ENCODE measurements at regions not wholly inside any gene's neighbourhood (a gene's known extent, or its start where the extent isn't known, plus 50 kb on each side); places are given as distances from the start of the nearest gene placed in this dataset.

- H3K4me3 Mint-ChIP-seq, result no peak overlapping the region
- peaks cover 7% of the 10 kb centered on the region for H3K27me3 Mint-ChIP-seq
Measured at GRCh38 chr20:19078448-19079373, 133.7 kb upstream of the SLC24A3 start.

GRCh38 chr20:19079536-19080299 is 132.7 kb upstream of the SLC24A3 start:
- ATAC-seq (replicated peaks), result no peak
- no peaks in the 10 kb centered on the region for H3K36me3 Mint-ChIP-seq (ENCODE audit: low read depth)
- H3K4me3 Mint-ChIP-seq, result no peak overlapping the region
- H3K9me3 Mint-ChIP-seq, result no peaks in the 10 kb centered on the region
- no peaks in the 10 kb centered on the region for H3K4me1 Mint-ChIP-seq
- H3K27ac Mint-ChIP-seq, result no peak overlapping the region
- peaks cover 7% of the 10 kb centered on the region for H3K27me3 Mint-ChIP-seq

More at GRCh38 chr20:19078448-19079373, 133.7 kb upstream of the SLC24A3 start:
- no peaks in the 10 kb centered on the region for H3K9me3 Mint-ChIP-seq
- no peak for ATAC-seq (replicated peaks)
- H3K36me3 Mint-ChIP-seq (ENCODE audit: low read depth), result no peaks in the 10 kb centered on the region
- H3K4me1 Mint-ChIP-seq, result no peaks in the 10 kb centered on the region
- H3K27ac Mint-ChIP-seq, result no peak overlapping the region

DNA sequence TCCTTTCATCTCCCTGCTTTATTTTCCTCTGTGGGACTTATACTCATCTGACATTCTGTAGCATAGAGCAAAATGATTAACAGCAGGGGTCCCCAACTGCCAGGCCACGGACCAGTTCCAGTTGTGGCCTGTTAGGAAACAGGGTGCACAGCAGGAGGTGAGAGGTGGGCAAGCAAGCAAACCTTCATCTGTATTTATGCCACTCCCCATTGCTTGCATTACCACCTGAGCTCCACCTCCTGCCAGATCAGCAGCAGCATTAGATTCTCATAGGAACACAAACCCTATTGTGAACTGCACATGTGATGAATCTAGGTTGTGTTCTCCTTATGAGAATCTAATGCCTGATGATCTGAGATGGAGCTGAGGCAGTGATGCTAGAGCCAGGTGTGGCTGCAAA is 130.5 kb upstream of the SLC24A3 start:
- H3K4me3 Mint-ChIP-seq, result no peak overlapping the region

DNA sequence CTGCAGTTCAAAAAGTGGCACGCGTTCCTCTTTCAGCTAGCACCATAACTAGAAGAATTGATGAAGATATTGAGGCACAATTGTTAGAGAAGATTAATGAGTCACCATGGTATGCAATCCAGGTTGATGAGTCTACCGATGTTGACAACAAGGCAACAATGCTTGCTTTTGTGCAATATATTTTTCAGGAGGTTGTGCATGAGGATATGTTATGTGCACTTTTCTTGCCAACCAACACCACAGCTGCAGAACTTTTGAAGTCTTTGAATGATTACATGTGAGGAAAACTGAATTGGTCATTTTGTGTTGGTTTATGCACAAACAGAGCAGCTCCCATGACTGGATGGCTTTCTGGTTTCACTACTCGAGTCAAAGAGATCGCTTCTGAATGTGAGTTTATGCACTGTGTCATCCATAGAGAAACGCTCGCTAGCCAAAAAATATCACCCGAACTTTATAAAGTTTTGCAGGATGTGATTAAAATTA is 129.3 kb upstream of the SLC24A3 start:
- Mint-ChIP-seq H3K27me3 (peaks cover 4% of the 10 kb centered on the region), H3K4me3 (no peak overlapping the region), H3K4me1 (no peaks in the 10 kb centered on the region), H3K9me3 (no peaks in the 10 kb centered on the region), H3K27ac (no peak overlapping the region), H3K36me3 (ENCODE audit: low read depth) (no peaks in the 10 kb centered on the region)
- ATAC-seq (replicated peaks), result no peak

More for the DNA sequence above, 130.5 kb upstream of the SLC24A3 start:
- Mint-ChIP-seq H3K4me1 (no peaks in the 10 kb centered on the region), H3K27me3 (peaks cover 7% of the 10 kb centered on the region), H3K27ac (no peak overlapping the region), H3K36me3 (ENCODE audit: low read depth) (no peaks in the 10 kb centered on the region), H3K9me3 (no peaks in the 10 kb centered on the region)
- no peak for ATAC-seq (replicated peaks)

- H3K4me1 Mint-ChIP-seq, result no peaks in the 10 kb centered on the region
Measured at GRCh38 chr20:19090332-19090731, 122.1 kb upstream of the SLC24A3 start.

GRCh38 chr20:19094959-19095541 is 117.4 kb upstream of the SLC24A3 start:
- H3K36me3 Mint-ChIP-seq (ENCODE audit: low read depth), result no peaks in the 10 kb centered on the region
- no peak overlapping the region for H3K27ac Mint-ChIP-seq
- no peak overlapping the region for H3K4me3 Mint-ChIP-seq
- H3K27me3 Mint-ChIP-seq, result peaks cover 3% of the 10 kb centered on the region
- H3K9me3 Mint-ChIP-seq, result peaks cover 4% of the 10 kb centered on the region
- ATAC-seq (replicated peaks), result no peak
- H3K4me1 Mint-ChIP-seq, result no peaks in the 10 kb centered on the region

More at GRCh38 chr20:19090332-19090731, 122.1 kb upstream of the SLC24A3 start:
- Mint-ChIP-seq H3K9me3 (peaks cover 4% of the 10 kb centered on the region), H3K4me3 (no peak overlapping the region), H3K27me3 (no peaks in the 10 kb centered on the region), H3K36me3 (ENCODE audit: low read depth) (no peaks in the 10 kb centered on the region), H3K27ac (no peak overlapping the region)
- ATAC-seq (replicated peaks), result no peak

GRCh38 chr20:19095762-19096161 is 116.7 kb upstream of the SLC24A3 start:
- H3K27ac Mint-ChIP-seq, result no peak overlapping the region
- no peak overlapping the region for H3K4me3 Mint-ChIP-seq
- H3K4me1 Mint-ChIP-seq, result no peaks in the 10 kb centered on the region
- no peak for ATAC-seq (replicated peaks)
- peaks cover 4% of the 10 kb centered on the region for H3K9me3 Mint-ChIP-seq
- peaks cover 3% of the 10 kb centered on the region for H3K27me3 Mint-ChIP-seq
- no peaks in the 10 kb centered on the region for H3K36me3 Mint-ChIP-seq (ENCODE audit: low read depth)

GRCh38 chr20:19096843-19097242 is 115.6 kb upstream of the SLC24A3 start:
- no peak for ATAC-seq (replicated peaks)
- no peaks in the 10 kb centered on the region for H3K4me1 Mint-ChIP-seq
- no peaks in the 10 kb centered on the region for H3K36me3 Mint-ChIP-seq (ENCODE audit: low read depth)
- no peak overlapping the region for H3K27ac Mint-ChIP-seq
- peaks cover 4% of the 10 kb centered on the region for H3K9me3 Mint-ChIP-seq
- H3K27me3 Mint-ChIP-seq, result peaks cover 3% of the 10 kb centered on the region
- H3K4me3 Mint-ChIP-seq, result no peak overlapping the region

DNA sequence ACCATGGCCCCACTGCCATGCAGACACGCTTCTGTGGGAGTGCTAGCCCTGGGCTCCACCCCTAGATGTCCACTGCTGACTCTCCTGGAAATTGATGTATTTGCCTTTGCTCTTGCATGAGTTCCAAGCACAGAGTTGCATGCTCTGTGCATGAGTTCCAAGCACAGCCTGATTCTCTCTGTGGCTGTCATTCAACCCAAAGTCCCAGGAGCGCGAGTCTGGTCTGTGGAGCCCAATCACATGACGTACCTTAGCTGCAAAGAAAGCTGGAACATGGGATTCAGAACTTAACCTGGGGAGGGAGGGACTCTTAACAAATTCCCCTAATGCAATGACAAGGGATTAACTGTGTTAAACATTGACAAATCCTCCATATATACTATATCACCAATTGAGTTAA is 114.3 kb upstream of the SLC24A3 start:
- Mint-ChIP-seq H3K27ac (no peak overlapping the region), H3K9me3 (no peaks in the 10 kb centered on the region), H3K4me1 (no peaks in the 10 kb centered on the region), H3K27me3 (peaks cover 3% of the 10 kb centered on the region), H3K36me3 (ENCODE audit: low read depth) (no peaks in the 10 kb centered on the region), H3K4me3 (no peak overlapping the region)
- ATAC-seq (replicated peaks), result no peak

DNA sequence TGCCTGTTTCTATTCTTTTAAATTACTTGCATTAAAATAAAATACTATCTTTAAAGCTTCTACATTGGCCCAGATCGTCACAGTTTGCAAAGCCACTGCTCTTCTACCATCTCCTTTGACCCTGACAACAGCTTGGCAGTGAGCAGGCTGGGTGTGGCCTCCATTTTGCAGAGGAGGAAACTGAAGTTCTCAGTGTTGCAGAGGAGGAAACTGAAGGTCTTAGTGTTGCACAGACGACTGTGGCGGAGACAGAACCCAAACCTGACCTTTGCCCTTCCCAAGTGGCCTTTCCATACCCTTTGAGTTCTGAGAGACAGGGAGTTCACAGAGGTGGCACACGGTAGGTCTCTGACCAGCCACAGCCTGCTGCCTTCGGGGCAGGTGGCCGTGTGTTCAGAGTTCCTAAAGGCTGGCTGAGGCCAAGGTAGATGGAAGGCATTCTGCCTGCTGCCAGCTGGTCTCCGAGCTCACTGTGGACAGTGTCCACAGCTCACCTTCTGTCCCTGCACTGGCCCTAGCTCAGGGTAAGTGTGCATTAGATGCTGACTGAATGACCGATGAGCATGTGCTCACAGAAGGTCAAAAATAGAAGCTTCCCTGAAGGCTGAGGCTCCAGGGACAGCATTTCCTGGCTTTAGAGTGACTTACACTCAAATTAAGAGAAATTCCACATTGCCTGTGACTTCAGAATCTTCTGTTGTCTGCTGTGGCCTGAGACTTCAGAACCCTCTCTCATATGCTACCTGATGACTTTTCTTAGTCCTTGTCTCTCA is 113.5 kb upstream of the SLC24A3 start:
- H3K27ac Mint-ChIP-seq, result no peak overlapping the region
- ATAC-seq (replicated peaks), result no peak
- H3K27me3 Mint-ChIP-seq, result peaks cover 3% of the 10 kb centered on the region
- H3K9me3 Mint-ChIP-seq, result no peaks in the 10 kb centered on the region
- no peaks in the 10 kb centered on the region for H3K36me3 Mint-ChIP-seq (ENCODE audit: low read depth)
- H3K4me3 Mint-ChIP-seq, result no peak overlapping the region
- no peaks in the 10 kb centered on the region for H3K4me1 Mint-ChIP-seq

GRCh38 chr20:19099596-19100545 is 112.6 kb upstream of the SLC24A3 start:
- Mint-ChIP-seq H3K36me3 (ENCODE audit: low read depth) (no peaks in the 10 kb centered on the region), H3K27ac (no peak overlapping the region)
- ATAC-seq (replicated peaks), result no peak

GRCh38 chr20:19100975-19101374 is 111.5 kb upstream of the SLC24A3 start:
- Mint-ChIP-seq H3K36me3 (ENCODE audit: low read depth) (no peaks in the 10 kb centered on the region), H3K27ac (no peak overlapping the region), H3K4me1 (no peaks in the 10 kb centered on the region), H3K9me3 (no peaks in the 10 kb centered on the region), H3K27me3 (peaks cover 3% of the 10 kb centered on the region), H3K4me3 (no peak overlapping the region)
- ATAC-seq (replicated peaks), result no peak

More at GRCh38 chr20:19099596-19100545, 112.6 kb upstream of the SLC24A3 start:
- Mint-ChIP-seq H3K4me1 (no peaks in the 10 kb centered on the region), H3K4me3 (no peak overlapping the region), H3K9me3 (no peaks in the 10 kb centered on the region), H3K27me3 (peaks cover 3% of the 10 kb centered on the region)

DNA sequence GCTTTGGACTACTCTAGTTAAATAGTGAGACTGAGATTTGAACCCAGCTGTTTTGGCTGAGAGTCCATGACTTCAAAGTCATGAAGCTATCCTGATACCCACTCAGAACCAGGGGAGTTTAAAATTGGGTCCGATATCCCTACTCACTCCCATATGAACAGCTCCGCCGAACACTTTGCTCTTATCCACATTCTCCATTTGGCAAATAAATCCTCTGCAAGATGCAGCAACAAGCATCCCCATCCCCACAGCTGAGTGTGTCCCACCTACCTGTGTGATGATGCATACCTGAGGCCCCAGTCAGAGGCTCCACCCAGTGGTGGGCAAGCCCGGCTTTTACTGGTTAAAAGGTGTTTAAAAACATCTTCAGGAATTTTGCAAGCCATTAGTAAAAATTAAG is 108.3 kb upstream of the SLC24A3 start:
- no peak overlapping the region for H3K4me3 Mint-ChIP-seq
- H3K9me3 Mint-ChIP-seq, result no peaks in the 10 kb centered on the region
- no peak for ATAC-seq (replicated peaks)
- no peak overlapping the region for H3K27ac Mint-ChIP-seq
- no peaks in the 10 kb centered on the region for H3K36me3 Mint-ChIP-seq (ENCODE audit: low read depth)
- H3K27me3 Mint-ChIP-seq, result no peaks in the 10 kb centered on the region
- no peaks in the 10 kb centered on the region for H3K4me1 Mint-ChIP-seq

Data from activated T-helper 17 cell treated with anti-CD3 and anti-CD28 coated beads, Interleukin-2, amount 50 U/mL, for 72 hours (primary cell).